H1 (cell line): ENCODE measurements at regions not wholly inside any gene's neighbourhood (a gene's known extent, or its start where the extent isn't known, plus 50 kb on each side); places are given as distances from the start of the nearest gene placed in this dataset.

Experiments
- CTCF ChIA-PET: fragments of 300-600 bp; sonication (Branson Sonifier 250); formaldehyde crosslinking; loops from one replicate; lab custom pipeline; 2021; ENCODE audit not compliant: partially characterized antibody; lab: Charles Lee
- POLR2A ChIA-PET: fragments of 300-600 bp; sonication (Branson Sonifier 250); formaldehyde crosslinking; loops from one replicate; lab custom pipeline; 2021; ENCODE audit warnings: inconsistent platforms; ENCODE audit not compliant: partially characterized antibody; lab: Charles Lee
- DNase-seq, 2 experiments: peaks; one replicate each; pipeline versions ENCODE4 v3.0.0 to v3.0.0-alpha.2; 2010 to 2022; ENCODE audit warnings: low spot score in 2 of 2, low read depth in 1 of 2, mixed read lengths in 1 of 2
- FAIRE-seq: peaks from 2 replicates; lab custom pipeline; 2011; peaks lifted over from hg19 to GRCh38; lab: Jason Lieb, UNC
- H2AFZ ChIP-seq: 2 replicates; pipeline ENCODE4 v1.8.1; 2012; ENCODE audit warnings: low read length, inconsistent platforms
- H2AK5ac ChIP-seq: 2 replicates; pipeline ENCODE4 v1.6.1; 2013; ENCODE audit warnings: low read depth, low read length
- H2BK120ac ChIP-seq: replicated peaks from 2 replicates; pipeline ENCODE3; 2013; ENCODE audit warnings: low read depth, low read length, inconsistent platforms
- H2BK12ac ChIP-seq: 2 replicates; pipeline ENCODE4 v1.6.1; 2013; ENCODE audit warnings: low read depth, low read length
- H2BK15ac ChIP-seq: 2 replicates; pipeline ENCODE4 v1.6.1; 2013; ENCODE audit warnings: low read length
- H2BK20ac ChIP-seq: 2 replicates; pipeline ENCODE4 v1.6.1; 2013; ENCODE audit warnings: low read length
- H2BK5ac ChIP-seq: 2 replicates; pipeline ENCODE4 v1.6.1; 2013; ENCODE audit warnings: low read depth, low read length
- H3K14ac ChIP-seq: 2 replicates; pipeline ENCODE4 v1.6.1; 2013; ENCODE audit warnings: inconsistent platforms; ENCODE audit not compliant: insufficient read length
- H3K18ac ChIP-seq: 2 replicates; pipeline ENCODE4 v1.6.1; 2013; ENCODE audit warnings: low read length; ENCODE audit errors: extremely low read depth
- H3K23ac ChIP-seq: 2 replicates; pipeline ENCODE4 v1.6.1; 2013; ENCODE audit warnings: inconsistent platforms; ENCODE audit not compliant: insufficient read length
- H3K23me2 ChIP-seq: 2 replicates; pipeline ENCODE4 v1.6.1; 2013; ENCODE audit warnings: low read depth, low read length
- H3K27ac ChIP-seq: 2 replicates; pipeline ENCODE4 v1.6.1; 2011; ENCODE audit warnings: low read depth, low read length, inconsistent platforms
- H3K27me3 ChIP-seq, 4 experiments: replicated peaks in 1 of 4; 1 replicate in 1 of 4; 2 replicates in 3 of 4; pipeline versions ENCODE4 v1.6.1 to v1.8.1; 2011 to 2013; ENCODE audit warnings: low read length in 3 of 4, mild to moderate bottlenecking in 3 of 4, inconsistent platforms in 2 of 4, mixed read lengths in 2 of 4, moderate library complexity in 1 of 4; ENCODE audit not compliant: control insufficient read depth in 3 of 4, insufficient read depth in 3 of 4; ENCODE audit errors: extremely low read depth in 1 of 4
- H3K36me3 ChIP-seq, 4 experiments: 2 replicates each; pipeline versions ENCODE4 v1.6.1 to v1.8.1; 2011 to 2013; ENCODE audit warnings: mild to moderate bottlenecking in 4 of 4, low read length in 3 of 4, moderate library complexity in 2 of 4, control low read depth in 1 of 4, inconsistent platforms in 1 of 4; ENCODE audit not compliant: insufficient read depth in 4 of 4, control insufficient read depth in 2 of 4
- H3K4ac ChIP-seq: replicated peaks from 2 replicates; pipeline ENCODE3; 2013; ENCODE audit warnings: low read length, low read depth, mixed read lengths, inconsistent platforms; ENCODE audit not compliant: insufficient read length
- H3K4me1 ChIP-seq, 4 experiments: replicated peaks in 1 of 4; 1 replicate in 1 of 4; 2 replicates in 3 of 4; pipeline versions ENCODE4 v1.6.1 to v1.8.1; 2011 to 2013; ENCODE audit warnings: low read length in 3 of 4, inconsistent platforms in 2 of 4, mixed read lengths in 1 of 4; ENCODE audit not compliant: insufficient read depth in 4 of 4, control insufficient read depth in 3 of 4
- H3K4me2 ChIP-seq, 2 experiments: 2 replicates each; pipeline versions ENCODE4 v1.6.1 to v1.8.1; 2011 to 2013; ENCODE audit warnings: low read depth in 2 of 2, low read length in 2 of 2, control low read depth in 1 of 2, inconsistent platforms in 1 of 2, mild to moderate bottlenecking in 1 of 2; ENCODE audit not compliant: insufficient read depth in 1 of 2
- H3K4me3 ChIP-seq, 4 experiments: fragments of 200-600, 300-600 bp in 1 of 4; sonication (generic), shearing (Covaris generic), sonication (Bioruptor Twin) in 1 of 4; 2 replicates each; pipeline versions ENCODE4 v1.5.1 to v1.8.1; 2011 to 2016; ENCODE audit warnings: low read length in 4 of 4, low read depth in 3 of 4, control low read depth in 2 of 4, inconsistent platforms in 2 of 4, mild to moderate bottlenecking in 2 of 4, mixed read lengths in 1 of 4, moderate library complexity in 1 of 4; ENCODE audit not compliant: insufficient read depth in 2 of 4; ENCODE audit errors: extremely low read depth in 1 of 4
- H3K56ac ChIP-seq: replicated peaks from 2 replicates; pipeline ENCODE3; 2013; ENCODE audit warnings: low read depth, mild to moderate bottlenecking, mixed read lengths, low read length, inconsistent platforms; ENCODE audit not compliant: insufficient read length
- H3K79me1 ChIP-seq: 2 replicates; pipeline ENCODE4 v1.6.1; 2013; ENCODE audit warnings: low read depth, low read length, control low read depth
- H3K79me2 ChIP-seq, 2 experiments: 2 replicates each; pipeline versions ENCODE4 v1.6.1 to v1.8.1; 2012 to 2013; ENCODE audit warnings: low read length in 2 of 2, mild to moderate bottlenecking in 2 of 2, inconsistent platforms in 1 of 2; ENCODE audit not compliant: insufficient read depth in 2 of 2, control insufficient read depth in 1 of 2
- H3K9ac ChIP-seq, 4 experiments: replicated peaks in 1 of 4; 1 replicate in 1 of 4; 2 replicates in 3 of 4; pipeline versions ENCODE4 v1.6.1 to v1.8.1; 2011 to 2013; ENCODE audit warnings: low read depth in 3 of 4, low read length in 3 of 4, control low read depth in 2 of 4, mild to moderate bottlenecking in 2 of 4, moderate library complexity in 2 of 4, inconsistent platforms in 1 of 4; ENCODE audit errors: extremely low read depth in 1 of 4
- H3K9me3 ChIP-seq, 2 experiments: 2 replicates each; pipeline versions ENCODE4 v1.6.1 to v1.8.1; 2012 to 2013; ENCODE audit warnings: mild to moderate bottlenecking in 2 of 2, moderate library complexity in 2 of 2, control low read depth in 1 of 2, inconsistent platforms in 1 of 2, low read depth in 1 of 2, low read length in 1 of 2, mixed read lengths in 1 of 2; ENCODE audit not compliant: insufficient read depth in 2 of 2
- H4K20me1 ChIP-seq, 2 experiments: replicated peaks in 1 of 2; 2 replicates each; pipeline versions ENCODE3 to v1.8.1; 2011 to 2013; ENCODE audit warnings: inconsistent platforms in 2 of 2, low read length in 2 of 2, mild to moderate bottlenecking in 1 of 2; ENCODE audit not compliant: insufficient read depth in 2 of 2, control insufficient read depth in 1 of 2
- H4K5ac ChIP-seq: 2 replicates; pipeline ENCODE4 v1.6.1; 2013; ENCODE audit warnings: low read length, low read depth, mixed read lengths, inconsistent platforms; ENCODE audit not compliant: insufficient read length
- H4K8ac ChIP-seq: 2 replicates; pipeline ENCODE4 v1.8.0; 2013; ENCODE audit warnings: mild to moderate bottlenecking, moderate library complexity, low read length, inconsistent platforms; ENCODE audit not compliant: insufficient read depth; ENCODE audit errors: extremely low read depth
- H4K91ac ChIP-seq: replicated peaks from 2 replicates; pipeline ENCODE3; 2013; ENCODE audit warnings: low read length, mixed read lengths, inconsistent platforms; ENCODE audit not compliant: insufficient read length
- WGBS, 2 experiments: shearing (Covaris generic) in 1 of 2; methylation state at CpG; one replicate each; pipeline versions ENCODE4 v1.1.6 to v1.1.7; 2013 to 2015; ENCODE audit warnings: low lambda C conversion rate in 2 of 2, mixed read lengths in 2 of 2, inconsistent platforms in 1 of 2, low coverage in 1 of 2, missing lambda C conversion rate in 1 of 2; ENCODE audit not compliant: insufficient replicate concordance in 2 of 2, insufficient coverage in 1 of 2, insufficient read length in 1 of 2; ENCODE audit errors: extremely low coverage in 1 of 2, missing lambda C conversion rate in 1 of 2; 5-methylcytosine and 5-hydroxymethylcytosine counted together
- TF ChIP-seq, protein P1 (sequence below): IDR thresholded peaks from 2 replicates; pipeline ENCODE4 v1.6.1; 2012; ENCODE audit warnings: inconsistent platforms

GRCh38 chrX:20461576-20461975, 194.9 kb upstream of the RPS6KA3 start:
- Histone ChIP-seq H3K4me2 (no peak overlapping the region), H2BK15ac (no peak overlapping the region), H4K8ac (no peak overlapping the region), H3K23ac (no peak overlapping the region), H4K91ac (no peak overlapping the region), H3K4me1 (no peaks in the 10 kb centered on the region), H3K18ac (no peak overlapping the region), H3K56ac (no peak overlapping the region), H3K27me3 (no peaks in the 10 kb centered on the region), H2AFZ (no peak overlapping the region), H3K14ac (no peak overlapping the region), H2BK12ac (no peak overlapping the region), H3K9me3 (no peaks in the 10 kb centered on the region), H2BK5ac (no peak overlapping the region), H3K23me2 (no peaks in the 10 kb centered on the region), H3K4me3 (no peak overlapping the region), H3K9ac (no peak overlapping the region), H2BK120ac (no peak overlapping the region), H4K5ac (no peak overlapping the region), H2BK20ac (no peak overlapping the region), H2AK5ac (no peak overlapping the region), H4K20me1 (no peaks in the 10 kb centered on the region), H3K36me3 (no peaks in the 10 kb centered on the region), H3K27ac (no peak overlapping the region), H3K79me2 (no peaks in the 10 kb centered on the region), H3K4ac (no peak overlapping the region), H3K79me1 (no peaks in the 10 kb centered on the region)
- FAIRE-seq = no peak
- CTCF ChIA-PET = interaction anchor here (0.6 kb wide), 1 partner anchor 686 kb away, joined by 3 read pairs; no protein-coding TSS in a partner anchor
- POLR2A ChIA-PET = no interaction called here
- DNase-seq = no peak
- 83% methylated on average over 3 of the region's 3 CpGs; no CpG with 5 or more reads in 1 of the 2 experiments for WGBS, 2 experiments
- TF ChIP-seq, protein P1, sequence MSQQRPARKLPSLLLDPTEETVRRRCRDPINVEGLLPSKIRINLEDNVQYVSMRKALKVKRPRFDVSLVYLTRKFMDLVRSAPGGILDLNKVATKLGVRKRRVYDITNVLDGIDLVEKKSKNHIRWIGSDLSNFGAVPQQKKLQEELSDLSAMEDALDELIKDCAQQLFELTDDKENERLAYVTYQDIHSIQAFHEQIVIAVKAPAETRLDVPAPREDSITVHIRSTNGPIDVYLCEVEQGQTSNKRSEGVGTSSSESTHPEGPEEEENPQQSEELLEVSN = no peak
